Activated CD8-positive, alpha-beta memory T cell treated with anti-CD3 and anti-CD28 coated beads for 4 hours (primary cell): ENCODE measurements at regions not wholly inside any gene's neighbourhood (a gene's known extent, or its start where the extent isn't known, plus 50 kb on each side); places are given as distances from the start of the nearest gene placed in this dataset.
"Not testable (repeated sequence)": the region's sequence is repeated elsewhere in the genome, so short reads cannot be mapped to it uniquely, and the experiment has no call there.

Source experiments
- DNase-seq, 2 donors: peaks; one replicate each; pipeline ENCODE4 v3.0.0-alpha.2; 2020; ENCODE audit warnings: low read depth in 2 of 2

DNA sequence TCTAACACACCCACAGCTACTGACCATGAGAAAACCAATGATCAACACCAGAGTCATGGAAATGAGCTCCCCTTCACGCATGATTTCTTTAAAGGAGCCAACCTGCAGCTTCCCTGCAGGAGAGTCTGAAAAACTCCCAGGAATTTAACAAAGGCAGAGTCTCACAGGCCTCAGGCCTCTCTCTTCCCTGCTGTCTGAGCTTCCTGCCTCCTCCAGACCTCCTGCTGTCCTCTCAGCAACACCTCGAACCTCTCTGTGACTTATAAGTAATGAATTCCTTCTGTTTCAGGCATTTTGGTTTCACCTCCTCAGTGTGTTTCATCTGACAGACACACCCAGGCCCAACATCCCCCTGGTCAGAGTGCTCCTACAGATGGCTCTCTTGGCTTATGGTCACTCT is 1044.4 kb downstream of the UQCRFS1 start:
- DNase-seq = no peak

- DNase-seq = no peak
These were observed 1046.9 kb downstream of the UQCRFS1 start for GRCh38 chr19:28166025-28166424.

- no peak for DNase-seq
These were observed 1048.7 kb downstream of the UQCRFS1 start for GRCh38 chr19:28164214-28164613.

DNA sequence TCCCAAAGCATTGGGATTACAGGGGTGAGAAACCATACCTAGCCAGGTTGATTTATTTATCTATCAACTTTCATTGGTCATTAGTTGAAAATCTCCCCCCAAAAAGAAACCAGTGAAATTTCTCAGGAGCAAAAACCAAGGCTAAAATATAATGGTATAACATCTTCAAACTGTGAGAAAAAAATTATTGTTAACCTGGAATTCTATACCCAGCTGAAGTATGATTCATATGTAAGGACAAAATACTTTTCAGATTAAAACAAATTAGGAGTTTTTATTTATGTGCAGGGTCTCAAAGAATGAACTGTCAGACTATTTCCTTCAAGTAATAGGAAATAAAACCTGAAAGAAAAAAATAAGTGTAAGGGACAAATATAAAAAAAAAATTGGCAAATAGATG is 1053.9 kb downstream of the UQCRFS1 start:
- DNase-seq = no peak

GRCh38 chr19:28155265-28155664 is 1057.7 kb downstream of the UQCRFS1 start:
- DNase-seq = no peak

DNA sequence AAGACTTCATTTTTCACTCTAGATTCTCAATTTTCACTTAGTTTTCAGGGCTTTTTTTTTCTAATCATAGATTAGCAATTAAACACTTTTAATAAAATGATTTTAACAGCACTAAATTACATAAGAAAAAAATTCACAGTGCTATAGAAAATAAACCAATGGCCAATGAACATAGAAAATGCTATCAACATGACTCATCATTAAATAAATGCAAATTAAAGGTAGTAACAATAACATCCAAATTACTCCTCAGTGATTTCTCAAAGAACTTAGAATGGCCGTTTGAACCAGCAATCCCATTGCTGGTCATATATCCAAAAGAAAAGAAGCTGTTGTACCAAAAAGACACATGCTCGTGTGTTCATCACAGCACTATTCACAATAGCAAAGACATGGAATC is 1058.9 kb downstream of the UQCRFS1 start:
- DNase-seq = no peak

DNA sequence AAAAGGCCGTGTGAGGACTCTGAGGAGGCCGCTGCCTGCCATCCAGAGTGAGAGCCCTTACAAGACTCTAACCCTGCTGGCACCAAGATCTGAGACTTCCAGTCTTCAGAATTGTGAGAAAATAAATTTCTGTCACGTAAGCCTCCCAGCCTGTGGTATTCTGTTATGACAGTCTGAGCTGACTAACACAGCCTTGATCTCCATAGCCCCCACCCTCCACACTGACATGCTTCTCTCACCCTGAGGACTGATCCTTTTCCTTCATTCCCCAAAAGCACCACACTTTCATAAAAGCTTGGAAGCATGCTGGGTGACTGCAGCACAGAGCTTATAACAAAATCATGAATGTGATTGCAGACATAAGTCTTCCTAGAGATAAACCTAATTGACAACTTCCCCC is 1059.8 kb downstream of the UQCRFS1 start:
- no peak for DNase-seq

DNA sequence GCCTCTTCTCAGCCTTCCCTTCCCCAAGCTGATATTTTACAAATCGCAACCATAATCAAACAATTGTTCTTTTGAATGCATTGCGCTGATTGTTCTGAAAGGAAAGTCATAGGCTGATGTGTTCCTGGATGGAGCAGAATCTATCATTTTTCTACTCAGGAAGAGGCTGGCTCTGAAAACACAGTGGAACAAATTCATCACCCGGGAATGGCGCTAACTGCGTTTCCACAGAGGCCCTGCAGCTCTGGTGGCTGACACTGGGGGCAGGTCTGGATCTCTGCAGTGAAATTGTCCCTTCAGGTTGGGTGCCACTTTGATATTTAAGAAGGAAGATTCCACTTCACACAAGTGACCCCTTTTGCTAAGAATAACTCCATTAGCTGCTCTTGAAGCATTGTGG is 1060.8 kb downstream of the UQCRFS1 start:
- no peak for DNase-seq

DNA sequence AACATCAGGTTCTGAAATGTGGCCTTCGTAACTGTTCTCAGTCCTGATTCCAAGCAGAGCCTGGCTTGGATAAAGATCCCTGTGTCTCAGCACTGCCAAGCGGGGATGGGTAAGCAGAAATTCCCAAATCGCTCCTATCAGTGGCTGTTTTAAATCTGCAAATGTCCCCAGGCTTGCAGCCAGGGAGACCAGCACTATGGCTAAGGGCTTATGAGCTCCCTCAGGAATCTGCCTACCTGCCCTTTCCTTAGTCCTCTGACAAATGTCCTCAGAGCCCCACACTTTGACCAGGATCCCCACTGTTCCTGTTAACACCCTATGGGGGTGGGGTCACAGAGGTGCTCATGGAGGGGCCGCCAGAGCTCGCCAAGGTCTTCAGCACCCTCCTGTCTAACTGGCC is 1062.8 kb downstream of the UQCRFS1 start:
- no peak for DNase-seq

DNA sequence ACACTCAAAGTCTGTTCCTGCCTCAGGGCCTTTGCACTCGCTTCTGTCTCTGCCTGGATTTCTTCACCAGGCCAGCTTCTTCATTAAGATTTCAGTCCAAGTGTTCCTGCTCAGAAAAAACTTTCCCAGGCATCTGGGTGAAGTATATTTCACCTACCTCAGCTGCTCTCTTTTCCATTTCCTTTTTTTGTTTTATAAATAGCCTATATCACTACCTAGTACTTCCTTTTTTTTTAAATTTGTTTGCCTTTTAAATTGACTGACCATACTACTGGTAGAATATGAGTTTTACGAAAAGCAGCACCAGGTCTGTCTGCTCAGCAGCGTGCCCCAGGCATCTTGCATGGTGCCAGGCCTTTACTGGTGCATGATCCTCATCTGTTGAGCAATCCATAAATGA is 1064.4 kb downstream of the UQCRFS1 start:
- no peak for DNase-seq

DNA sequence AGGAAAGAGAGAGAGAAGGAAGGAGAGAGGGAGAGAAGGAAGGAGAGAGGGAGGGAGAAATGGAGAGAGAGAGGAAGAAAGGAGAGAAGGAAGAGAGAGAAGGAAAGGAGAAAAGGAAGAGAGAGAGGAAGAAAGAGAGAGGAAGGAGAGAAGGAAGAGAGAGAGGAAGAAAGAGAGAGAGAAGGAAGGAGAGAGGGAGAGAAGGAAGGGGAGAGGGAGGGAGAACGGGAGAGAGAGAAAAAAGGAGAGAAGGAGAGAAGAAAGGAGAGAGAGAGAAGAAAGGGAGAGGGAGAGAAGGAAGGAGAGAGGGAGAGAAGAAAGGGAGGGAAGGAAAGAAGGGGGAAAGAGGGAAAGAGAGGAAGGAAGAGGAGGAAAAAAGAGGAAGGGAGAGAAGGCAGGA is 1070.7 kb downstream of the UQCRFS1 start:
- DNase-seq = no peak

DNA sequence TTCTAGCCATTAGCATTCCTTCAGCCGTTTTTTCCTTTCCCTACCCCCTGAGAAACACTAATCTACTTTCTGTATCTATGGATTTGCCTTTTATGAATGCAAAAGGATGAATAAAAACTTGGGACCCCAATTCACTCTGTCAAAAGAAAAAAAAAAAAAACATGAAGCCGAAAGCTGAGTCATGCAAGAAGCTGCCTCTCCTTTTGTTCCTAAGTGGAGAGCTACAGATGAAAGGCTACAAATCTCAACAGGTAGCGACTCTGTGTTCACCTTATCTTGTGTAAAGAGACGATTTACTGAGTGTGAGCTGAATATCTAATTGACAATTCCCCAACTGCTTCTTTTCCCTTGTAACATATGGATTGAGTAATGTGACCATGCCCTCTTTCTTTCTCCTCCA is 1072.8 kb downstream of the UQCRFS1 start:
- no peak for DNase-seq

DNA sequence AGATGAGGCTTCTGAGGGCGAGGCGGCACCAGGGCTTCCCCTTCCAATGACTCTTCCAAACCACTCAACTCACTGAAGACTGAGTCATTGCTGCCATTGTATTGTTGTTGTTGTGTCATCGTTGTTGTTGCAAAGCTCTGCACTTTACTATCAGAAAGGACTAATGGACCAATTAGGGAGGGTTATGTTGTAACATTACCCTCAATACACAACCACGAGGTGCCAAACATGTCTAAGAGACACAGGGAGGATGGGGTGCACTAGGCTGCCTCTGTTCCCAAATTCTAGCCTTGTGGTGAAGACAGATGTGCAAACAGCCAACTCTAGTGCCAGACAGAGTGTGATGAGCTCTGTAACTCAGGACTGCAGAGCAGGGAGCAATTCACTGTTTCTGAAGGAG is 1075.2 kb downstream of the UQCRFS1 start:
- DNase-seq = no peak

DNA sequence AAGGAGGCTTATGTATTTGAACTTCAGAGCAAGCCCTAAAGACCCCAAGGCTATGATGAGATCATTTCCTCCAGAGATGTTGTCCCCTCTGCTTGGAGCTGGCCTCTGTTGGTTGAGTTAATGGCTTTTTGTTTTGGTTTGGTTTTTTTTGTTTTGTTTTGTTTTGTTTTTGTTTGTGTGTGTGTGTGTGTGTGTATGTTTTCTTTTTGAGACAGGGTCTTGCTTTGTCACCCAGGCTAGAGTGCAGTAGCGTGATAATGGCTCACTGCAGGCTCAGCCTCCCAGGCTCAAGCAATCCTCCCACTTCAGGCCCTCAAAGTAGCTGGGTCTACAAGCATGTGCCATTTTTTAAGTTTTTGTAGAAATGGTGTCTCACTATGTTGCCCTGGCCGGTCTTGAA is 1076.2 kb downstream of the UQCRFS1 start:
- DNase-seq = no peak

GRCh38 chr19:28135825-28136224 is 1077.1 kb downstream of the UQCRFS1 start:
- no peak for DNase-seq

GRCh38 chr19:28134311-28134710 is 1078.6 kb downstream of the UQCRFS1 start:
- DNase-seq = no peak

- DNase-seq = not testable (repeated sequence)
These were observed 1082.1 kb downstream of the UQCRFS1 start for GRCh38 chr19:28130881-28131280.

DNA sequence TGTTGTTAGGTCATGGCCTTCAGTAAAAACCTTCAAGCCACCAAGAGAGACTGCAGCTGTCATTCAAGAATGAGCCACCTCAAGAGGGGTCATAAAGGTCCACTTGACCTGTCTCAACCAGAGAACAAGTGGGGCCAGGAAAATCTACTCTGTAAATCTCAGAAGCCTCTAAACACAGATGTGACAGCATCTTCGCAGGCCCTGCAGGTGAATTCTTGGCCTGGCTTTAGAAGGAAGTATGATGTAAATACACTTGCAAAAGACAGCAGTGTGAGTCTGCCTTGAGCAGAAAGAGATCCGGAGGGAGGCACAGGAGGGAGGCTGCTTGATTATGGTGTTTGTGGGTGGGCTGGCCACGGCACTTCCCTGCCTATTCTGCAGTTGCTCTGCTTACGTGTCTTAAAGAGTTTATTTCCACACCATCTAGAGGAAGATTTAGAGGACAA is 1082.9 kb downstream of the UQCRFS1 start:
- no peak for DNase-seq

GRCh38 chr19:28128341-28128740 is 1084.6 kb downstream of the UQCRFS1 start:
- DNase-seq = no peak

DNA sequence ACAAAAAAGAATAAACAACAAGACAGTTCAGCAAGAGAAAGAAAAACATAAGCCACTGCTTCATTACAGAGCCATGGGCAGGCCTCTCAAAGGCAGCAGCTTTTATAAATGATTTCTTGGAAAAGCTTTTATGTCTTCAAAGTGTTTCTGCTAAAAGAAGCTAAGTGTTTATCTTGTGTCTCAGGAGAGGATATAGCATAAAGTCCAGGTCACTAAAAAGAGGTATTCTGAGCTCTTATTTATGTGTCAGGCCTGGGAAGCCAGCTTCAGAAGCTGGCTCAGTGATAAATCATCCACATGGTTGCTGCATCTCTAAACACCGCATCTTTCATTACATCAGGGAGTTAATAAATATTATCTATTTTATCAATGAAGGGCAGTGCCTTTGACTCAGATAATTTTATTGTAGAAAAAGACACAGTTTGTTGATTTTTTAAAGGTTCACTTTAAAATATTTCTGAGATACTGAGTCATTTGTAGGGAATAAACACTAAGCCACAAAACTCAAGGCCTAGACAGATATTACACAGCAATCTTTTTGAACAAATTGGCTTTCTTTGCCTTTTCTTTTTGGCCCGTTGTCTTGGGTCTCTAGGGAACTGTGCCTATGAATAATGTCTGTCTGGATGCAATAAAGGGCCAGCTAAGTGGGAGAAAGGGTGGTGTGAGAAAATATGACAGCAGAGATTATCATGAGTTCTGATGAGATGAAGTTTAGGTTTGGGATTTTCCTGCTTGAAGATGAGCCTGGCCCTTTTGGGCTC is 1086.6 kb downstream of the UQCRFS1 start:
- no peak for DNase-seq

- no peak for DNase-seq
These were observed 1090.2 kb downstream of the UQCRFS1 start for GRCh38 chr19:28122734-28123133.

DNA sequence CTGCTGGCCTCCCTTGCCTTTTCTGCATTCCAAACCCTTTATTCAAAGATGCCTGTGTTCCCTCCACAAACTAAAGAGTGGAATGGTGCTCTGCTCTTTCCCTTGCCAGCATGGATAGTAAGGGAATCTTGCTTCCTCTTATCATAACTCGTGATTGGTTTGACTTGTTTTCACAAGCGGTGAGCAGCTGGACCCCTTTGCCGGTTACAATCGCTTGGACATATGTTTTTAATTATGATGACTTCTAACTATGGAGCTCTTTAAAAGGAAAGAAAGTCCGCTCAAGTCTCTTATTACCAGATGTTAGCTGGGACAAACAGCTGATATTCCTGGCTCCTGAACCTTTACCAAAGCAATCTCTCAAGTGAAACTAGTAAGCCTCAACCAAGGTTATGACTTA is 1094.7 kb downstream of the UQCRFS1 start:
- no peak for DNase-seq

DNA sequence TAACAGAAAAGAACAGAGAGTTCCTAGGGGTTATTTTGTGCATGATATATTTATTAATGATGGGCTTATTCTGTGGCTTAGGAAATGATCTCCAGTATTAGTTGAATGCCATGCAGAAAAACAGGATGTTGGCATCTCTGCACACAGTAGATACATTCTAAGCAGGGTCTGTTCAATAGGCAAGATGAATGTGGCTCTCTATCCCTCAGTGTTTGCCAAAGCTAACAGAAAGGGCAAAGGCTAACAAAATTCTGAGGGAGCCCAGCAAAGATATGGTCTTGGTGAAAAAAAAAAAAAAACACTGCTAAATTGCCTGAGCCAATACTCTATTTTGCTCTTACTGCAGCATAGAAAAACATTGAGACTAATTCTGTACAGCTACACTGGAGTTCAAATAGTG is 1095.8 kb downstream of the UQCRFS1 start:
- DNase-seq = no peak

- not testable (repeated sequence) for DNase-seq
These were observed 1096.6 kb downstream of the UQCRFS1 start for GRCh38 chr19:28116379-28116778.
